HUDEP-2 (cell line): ENCODE measurements at regions not wholly inside any gene's neighbourhood (a gene's known extent, or its start where the extent isn't known, plus 50 kb on each side); places are given as distances from the start of the nearest gene placed in this dataset.
"Not testable (repeated sequence)": the region's sequence is repeated elsewhere in the genome, so short reads cannot be mapped to it uniquely, and the experiment has no call there.

ENCODE experiments used
- DNase-seq, 76 experiments: peaks; one replicate each; lab custom pipeline; 2025; ENCODE audit not compliant: unreplicated experiment in 76 of 76; lab: John Stamatoyannopoulos, UW

DNA sequence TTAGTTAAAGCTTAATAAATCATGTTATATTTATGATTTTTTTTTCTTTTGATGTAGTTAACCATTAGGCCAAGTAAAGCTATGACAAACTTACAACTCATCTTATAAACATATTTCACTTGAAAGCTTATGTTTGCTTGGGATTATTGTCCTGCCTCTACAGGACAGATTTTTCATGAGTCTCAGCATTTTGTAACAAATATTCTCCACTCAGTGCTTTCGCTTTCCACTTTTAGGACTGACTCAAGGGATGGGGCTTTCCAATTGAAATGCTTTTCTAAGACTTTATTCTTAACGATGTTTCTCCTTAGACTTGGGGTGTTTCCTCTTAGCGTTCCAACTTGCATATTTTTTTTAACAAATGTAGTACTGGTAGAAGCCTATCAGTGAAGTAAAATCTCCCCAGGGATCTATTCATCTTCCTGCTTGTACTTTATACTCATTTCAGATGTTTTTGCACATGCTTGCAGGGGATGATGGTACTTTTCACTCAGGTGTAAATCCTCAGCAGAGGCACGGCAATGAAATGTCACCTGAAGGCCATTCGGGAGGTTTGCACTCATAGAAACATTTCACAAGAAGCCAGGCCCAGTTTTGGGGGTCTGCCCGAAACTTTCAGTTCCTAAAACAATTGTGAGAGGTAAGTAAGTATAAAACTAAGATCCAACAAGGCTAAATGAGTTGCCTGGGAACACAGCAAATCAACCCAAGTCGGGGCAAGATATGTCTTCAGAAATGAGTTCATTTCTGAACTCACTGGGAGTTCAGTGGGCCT lies 298.1 kb upstream of the FOXQ1 start:
- DNase-seq = no peak

DNA sequence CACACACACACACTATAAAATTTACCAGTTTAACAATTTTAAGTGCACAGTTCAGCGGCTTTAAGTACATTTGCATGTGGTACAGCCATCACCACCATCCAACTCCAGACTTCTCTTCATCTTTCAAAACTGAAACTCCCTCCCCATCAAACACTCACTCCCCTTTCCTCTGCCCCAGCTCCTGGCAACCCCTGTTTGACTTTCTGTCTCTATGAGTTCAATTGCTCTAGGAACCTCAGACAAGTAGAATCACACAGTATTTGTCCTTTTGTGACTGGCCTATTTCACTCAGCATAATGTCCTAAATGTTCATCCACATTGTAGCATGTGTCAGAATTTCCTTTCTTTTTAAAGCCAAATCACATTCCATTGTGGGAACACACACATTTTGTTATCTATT lies 302.8 kb upstream of the FOXQ1 start:
- no peak for DNase-seq

DNA sequence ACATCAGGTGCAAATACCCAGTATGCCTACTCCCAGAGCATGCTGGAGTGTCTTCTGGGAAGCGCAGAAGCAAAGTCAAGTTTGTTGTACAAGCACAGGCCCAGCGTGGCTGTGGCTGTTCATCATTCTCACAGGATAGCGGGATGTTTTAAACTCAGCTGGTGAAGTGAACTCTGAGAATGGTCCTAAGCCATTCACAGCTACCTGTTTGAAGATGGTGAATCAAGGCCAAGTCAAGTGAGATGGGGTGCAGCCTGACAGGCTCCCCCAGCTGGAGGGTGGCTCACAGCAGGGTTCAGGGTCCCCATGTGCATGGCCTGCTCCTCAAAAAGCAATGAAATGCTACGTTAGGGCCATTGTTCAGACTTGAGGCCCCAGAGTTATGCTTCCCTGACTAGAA lies 304.7 kb upstream of the FOXQ1 start:
- no peak for DNase-seq

DNA sequence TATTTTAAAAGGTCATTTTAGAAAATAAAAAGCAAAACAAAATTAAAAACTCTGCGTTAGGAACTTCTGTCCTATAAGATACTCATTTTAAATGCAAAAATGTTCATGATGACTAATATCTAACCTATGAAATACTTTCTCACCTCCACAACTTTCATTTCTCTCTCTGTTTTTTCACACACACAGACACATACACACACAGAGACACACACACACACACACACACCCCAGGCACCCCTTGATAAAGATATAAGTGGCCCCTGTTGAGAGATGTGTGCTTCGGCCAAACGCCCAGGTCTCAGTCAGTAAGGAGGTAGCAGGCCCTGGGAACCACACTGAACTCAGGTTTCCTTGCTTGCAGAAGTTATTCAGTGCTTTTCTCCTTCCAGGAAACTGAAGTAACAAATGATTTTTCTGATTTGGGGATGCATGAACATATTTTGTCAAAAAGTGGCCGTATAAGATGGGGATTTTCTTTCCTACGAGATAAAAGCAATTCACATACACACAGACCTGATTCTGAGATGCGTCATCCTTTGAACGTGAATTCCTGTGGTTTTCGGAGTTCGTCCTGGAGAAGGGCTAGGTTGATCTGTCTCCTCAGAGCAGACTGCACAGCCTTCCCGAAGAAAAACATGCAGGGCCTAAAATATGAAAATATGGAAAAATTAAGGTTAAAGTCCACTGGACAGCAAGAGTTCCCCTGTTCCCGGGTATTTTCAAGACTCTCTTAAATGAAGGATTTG lies 306.8 kb upstream of the FOXQ1 start:
- DNase-seq = no peak

DNA sequence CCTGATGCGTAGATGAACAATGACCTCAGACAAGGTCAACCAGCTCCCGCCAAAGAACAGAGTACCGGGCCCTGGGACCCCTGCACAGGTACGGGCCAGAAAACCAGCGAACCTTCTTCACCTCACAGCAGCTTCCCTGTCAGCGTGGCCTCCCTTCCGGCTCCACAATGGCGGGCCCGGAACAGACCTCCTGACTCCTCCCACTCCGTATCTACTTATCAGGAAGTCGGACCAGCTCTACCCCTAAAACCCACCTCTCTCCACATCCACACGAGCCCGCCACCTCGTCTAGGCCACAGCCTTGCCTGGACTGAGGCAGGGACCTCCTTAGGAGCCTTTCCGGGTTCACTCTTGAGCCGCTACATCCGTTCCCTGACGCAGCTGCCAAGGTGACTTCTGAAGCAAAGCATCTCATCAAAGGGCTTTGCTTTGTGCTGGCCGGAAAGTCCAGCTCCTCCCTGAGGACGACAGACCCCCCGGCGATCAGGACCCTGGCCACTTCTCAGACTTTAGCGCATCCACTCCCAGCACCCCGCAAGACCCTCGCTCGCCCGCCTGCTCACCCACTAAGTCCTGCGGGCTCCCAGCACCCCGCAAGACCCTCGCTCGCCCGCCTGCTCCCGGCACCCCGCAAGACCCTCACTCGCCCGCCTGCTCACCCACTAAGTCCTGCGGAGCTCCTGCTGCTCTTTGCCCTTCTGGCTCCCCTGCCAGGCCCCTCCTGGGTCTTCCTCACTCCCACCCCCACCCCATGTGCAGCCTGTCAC lies 308.3 kb upstream of the FOXQ1 start:
- no peak for DNase-seq

DNA sequence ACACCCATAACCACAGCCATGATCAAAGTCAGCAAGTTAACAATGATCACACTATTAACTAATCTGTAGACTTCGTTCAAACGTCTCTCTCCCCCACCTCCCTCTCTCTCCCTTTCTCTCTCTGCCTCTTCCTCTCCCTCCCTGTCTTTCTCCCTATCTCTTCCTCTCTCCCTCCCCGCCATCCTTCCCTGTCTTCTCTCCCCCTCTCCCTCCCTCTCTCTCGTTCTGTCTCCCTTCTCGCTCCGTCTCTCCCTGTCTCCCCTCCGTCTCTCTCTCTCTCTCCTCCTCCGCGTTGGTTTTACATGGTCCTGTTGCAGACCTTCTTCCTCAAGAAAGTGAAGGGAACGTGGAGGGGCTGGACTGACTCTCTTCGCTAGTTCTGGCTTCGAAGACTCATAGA lies 308.9 kb upstream of the FOXQ1 start:
- no peak for DNase-seq

DNA sequence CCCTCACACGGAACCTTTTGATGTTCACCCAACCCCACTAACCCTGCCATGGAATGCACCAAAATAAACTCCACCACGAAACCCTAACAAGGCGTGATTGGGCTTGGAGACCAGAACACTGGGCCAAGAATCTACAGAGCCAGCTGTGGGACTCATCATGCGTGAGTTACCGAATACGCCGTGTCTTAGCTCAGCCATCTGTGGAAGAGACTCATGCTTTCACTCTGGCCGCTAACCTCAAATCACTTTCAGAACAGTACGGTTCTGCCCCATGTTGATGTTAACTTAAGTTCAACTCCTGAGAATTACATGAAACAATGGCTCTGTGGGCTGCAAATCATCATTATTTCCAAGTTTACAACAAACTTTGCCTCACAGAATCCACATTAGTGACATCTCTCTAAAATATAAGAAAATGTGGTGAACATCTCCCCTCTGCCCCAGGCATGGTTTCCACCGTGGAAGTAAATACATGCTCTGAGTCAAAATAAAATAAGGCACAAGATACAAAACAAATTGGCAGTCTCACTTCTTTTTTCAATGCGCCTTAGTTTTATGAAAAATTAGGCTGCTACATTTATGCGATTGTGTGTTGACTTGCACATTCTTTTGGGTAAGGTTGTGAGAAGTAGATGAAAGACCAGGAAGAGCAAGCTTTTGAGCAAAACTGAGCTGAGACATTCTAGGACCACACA lies 308.9 kb upstream of the EXOC2 start:
- DNase-seq = no peak

DNA sequence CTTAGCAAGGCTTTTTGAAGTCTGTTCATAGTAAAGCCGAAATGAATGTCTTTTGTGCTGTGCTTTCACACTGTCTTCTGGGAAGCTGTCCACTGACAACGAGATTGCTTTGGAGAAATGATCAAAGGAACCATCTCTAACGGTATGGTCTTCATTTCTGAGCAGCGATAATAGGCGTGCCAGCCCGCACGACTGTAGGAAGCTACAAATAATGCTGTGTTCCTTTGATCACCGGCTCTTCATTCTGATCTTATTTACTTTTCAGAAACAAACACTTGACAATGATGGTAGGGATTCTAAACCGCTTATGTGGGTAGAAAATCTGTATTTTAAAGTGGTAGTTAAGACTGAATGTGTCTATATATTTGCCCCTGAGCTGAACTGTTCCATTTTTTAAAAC lies 306.6 kb upstream of the EXOC2 start:
- DNase-seq = no peak

DNA sequence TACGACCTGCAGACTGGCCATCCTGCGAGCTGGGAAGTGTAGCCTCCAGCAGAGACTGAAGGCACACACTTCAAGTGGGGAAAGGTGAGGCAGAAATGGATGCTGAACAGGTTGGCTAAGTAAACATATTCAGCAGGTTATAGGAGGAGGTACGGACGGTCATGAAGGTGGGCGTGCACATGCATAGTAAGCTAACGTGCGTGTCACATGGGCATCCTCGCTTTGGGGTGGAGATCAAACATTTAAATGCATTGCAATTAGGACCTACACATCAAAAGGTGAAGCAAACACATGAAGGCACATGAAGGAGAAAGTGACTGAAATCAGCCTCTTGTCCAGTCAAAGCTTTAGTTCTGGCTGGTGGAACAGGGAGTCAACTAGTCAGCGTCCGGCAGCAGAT lies 305.6 kb upstream of the EXOC2 start:
- DNase-seq = no peak

DNA sequence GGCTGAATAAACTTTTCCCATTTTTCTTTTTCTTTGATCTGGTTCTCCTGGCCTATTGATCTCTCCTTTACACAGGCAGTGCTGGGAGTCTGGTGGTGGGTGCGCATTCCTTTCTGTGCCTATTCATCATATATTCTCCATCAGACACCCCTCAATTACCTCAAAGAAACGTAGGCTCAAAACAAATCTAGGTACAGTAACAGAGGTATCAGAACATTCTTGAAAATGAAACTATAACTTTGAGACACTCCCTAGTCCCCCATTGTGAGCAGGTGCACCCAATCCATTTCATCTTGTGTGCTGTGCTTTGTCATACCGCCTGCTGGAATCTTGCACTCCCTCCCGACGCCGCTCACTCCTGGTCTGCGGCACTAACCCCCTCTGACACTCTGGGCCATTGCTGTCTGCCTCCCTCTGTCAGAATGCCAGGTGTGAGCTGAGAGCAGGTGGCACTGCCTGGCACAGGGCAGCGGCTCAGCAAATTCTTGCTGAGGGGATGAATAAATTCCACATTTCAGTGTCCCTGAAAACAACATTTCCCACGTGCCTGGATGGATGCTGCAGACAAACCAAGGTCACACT lies 303.4 kb upstream of the EXOC2 start:
- DNase-seq = no peak

DNA sequence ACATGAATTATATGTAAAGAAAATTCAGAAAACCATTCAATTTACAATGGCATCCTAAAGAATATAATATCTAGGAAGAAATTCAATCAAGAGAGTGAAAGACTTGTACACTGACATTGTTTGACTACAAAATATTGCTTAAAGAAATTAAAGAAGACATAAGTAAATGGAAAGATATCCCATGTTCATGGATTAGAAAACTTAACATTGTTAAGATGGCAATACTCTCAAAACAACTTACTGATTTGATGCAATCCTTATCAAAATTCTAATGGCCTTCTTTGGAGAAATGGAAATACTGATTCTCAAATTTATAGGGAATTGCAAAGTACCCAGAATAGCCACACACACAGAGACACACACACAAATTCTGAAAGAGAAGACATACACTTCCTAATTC lies 298.3 kb upstream of the EXOC2 start:
- DNase-seq = no peak

DNA sequence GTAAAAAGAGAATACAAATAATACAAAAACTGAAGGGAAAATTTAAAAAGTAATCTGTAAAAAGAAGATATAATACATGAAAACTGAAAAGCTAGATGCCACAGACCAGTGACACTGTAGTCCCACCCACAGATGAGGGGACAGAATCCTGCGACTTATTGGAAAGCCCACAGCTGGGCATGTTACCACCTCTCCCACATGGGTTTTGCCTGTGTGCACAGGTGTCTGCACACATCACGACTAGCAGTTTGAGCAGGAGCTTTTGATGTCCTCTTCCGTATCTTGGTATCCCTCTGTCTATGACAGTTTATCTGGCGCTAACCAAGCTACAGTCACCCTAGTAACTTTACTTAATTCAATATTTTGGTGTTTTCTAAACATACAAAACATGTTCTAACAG lies 291.1 kb upstream of the EXOC2 start:
- no peak for DNase-seq

DNA sequence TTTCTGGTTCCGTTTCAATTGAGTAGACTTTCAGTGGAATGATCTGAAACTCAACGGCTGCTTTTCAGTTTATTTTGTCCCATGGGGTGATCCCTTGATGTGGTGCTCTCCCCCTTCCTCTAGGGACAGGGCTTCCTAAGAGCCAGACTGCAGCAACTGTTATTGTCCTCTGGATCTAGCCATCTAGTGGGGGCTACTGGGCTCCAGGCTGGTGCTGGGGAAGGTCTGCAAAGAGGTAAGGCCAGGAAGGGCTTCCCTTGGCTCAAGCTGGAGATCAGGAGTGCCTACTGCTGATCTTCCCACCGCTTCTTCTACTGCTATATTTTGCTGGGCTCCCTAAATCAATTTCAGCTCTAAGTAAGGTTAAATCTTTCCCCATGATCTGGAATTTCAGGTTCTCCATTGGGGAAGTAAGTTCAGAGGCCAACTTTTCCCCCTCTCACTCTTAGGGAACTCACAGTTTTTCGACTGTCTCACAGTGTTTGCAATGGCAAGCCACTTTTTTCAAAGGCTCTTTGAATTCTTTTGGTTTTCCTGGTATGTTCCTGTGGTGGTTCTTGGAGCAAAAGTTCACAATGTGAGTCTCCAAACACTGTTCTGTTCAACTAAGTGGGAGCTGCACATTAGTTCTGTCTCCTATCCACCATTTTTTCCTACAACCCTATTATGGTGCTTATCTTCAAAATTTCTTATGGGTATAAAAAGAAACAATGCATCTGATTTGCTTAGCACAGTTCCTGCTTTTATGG lies 286.2 kb upstream of the EXOC2 start:
- DNase-seq = no peak

DNA sequence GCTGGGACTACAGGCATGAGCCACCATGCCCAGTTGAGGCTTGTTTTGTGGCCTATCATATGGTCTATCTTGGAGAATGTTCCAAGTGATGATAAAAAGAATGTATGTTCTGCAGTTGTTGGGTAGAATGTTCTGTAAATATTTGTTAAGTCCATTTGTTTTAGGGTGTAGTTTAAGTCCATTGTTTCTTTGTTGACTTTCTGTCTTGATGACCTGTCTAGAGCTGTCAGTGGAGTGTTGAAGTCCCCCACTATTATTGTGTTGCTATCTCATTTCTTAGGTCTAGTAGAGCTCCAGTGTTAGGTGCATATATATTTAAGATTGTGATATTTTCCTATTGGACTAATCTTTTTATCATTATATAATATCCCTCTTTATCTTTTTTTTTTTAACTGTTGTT lies 284.3 kb upstream of the EXOC2 start:
- DNase-seq = not testable (repeated sequence)

DNA sequence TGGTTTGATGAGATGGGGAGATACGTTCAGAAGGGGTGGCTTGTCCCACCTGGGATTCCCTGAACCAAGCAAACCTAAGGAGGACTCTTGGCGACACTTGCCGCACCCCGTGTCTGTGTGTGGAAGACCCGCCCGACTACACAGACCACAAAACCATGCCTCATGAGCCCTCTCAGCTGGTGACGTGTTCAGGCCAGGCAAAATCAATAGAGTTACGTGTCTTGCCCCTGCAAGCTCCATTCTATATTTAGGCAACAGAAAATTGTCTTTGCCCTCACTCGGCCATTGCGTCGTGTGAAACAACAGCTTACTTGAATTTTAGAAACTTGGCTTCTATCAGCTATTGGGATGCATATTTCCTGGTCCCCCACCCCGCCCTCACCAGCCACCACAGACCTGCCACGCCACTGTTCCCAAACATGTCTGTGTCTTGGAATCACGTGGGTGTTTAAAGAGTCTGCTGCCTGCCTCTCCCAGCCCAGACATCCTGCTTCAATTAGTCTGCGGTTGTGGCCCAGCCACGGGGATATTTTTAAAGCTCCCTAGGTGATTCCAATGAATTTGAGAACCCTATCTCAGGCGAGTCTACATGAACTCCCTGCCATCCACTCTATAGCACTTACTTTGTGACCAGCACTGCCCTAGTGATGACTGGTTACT lies 279.2 kb upstream of the EXOC2 start:
- DNase-seq = no peak

DNA sequence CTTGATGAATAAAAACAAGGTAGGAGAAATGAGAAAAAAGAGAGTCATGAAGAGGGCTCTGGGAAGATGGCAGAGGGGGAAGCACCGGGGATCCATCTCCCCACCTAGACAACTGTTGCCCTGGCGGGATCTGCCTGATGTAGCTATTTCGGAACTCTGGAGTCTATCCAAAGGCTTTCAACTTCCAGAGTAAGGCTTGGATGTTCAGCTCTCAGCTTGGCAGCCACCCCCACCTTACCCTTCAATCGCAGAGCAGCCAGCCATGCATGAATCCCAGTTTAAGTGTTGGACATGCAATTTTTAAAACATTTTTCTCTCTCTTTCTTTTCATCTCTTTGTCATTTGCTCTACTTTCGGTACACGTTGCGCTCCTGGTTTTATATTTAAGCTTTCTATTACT lies 275.9 kb upstream of the EXOC2 start:
- DNase-seq = no peak

DNA sequence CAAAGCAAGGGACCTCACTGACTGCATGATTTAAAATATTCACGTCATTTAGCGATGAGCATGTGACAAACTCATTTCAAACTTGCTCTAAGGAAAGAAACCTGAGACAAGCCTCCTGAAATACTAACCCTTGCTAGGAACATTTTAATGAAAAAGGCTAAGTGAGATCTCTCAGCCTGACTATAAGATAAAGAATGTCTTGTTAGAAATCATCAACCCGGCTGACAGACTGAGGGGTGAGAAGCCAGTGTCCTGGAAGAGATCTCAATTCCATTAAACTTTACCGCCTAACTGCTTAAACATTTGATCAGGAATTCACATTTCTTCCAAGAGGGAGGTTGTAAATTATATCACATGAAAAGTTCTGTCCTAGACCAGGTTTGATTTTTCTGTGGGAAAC lies 274.8 kb upstream of the EXOC2 start:
- DNase-seq = no peak

DNA sequence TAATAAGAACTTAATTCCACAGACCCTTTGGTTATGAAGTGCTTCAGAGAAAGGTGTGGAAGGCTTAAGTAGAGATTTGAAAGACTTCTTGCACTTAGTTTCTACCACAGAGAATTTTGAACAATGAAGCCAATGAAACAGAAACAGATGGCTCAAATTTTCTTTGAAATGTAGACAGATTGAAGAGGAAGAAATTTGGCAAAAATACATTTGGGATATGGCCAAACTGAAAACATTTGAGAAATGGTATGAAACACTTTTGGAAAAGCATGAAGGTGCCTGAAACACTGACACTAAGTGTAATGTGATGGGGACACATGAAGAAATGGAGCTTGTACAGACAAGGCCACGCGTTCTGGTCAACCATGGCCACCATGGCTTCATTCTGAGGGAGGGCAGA lies 272.4 kb upstream of the EXOC2 start:
- no peak for DNase-seq

DNA sequence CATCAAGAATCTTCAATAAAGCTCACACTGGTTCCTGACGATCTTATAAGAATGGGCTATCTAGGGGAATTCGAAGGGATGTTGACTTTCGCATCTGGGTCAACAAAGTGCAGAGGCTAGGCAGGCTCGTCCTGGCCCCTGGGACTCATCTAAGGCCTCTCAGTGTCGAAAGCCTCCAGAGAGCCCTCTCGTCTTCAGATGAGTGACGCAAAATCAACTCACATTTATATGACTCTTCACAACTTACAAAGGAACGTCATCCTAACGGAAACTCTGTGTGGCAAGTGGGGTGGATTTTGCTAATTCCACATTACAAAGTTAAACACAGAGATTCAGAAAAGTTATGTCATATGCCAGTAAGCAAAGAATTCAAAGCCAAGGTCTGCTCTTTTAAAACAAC lies 270.5 kb upstream of the EXOC2 start:
- no peak for DNase-seq
